ENCODE measurements at regions not wholly inside any gene's neighbourhood (a gene's known extent, or its start where the extent isn't known, plus 50 kb on each side); places are given as distances from the start of the nearest gene placed in this dataset.

- TF ChIP-seq CTCF (IDR thresholded peaks at IDR 0.05): no peak
- no peak for TF ChIP-seq POLR2A (IDR thresholded peaks at IDR 0.05)
These were observed 404.6 kb downstream of the SOX9 start for GRCh38 chr17:72525225-72526015.

Data from thyroid gland (tissue), 4 donors.